ENCODE measurements at regions not wholly inside any gene's neighbourhood (a gene's known extent, or its start where the extent isn't known, plus 50 kb on each side); places are given as distances from the start of the nearest gene placed in this dataset.

DNA sequence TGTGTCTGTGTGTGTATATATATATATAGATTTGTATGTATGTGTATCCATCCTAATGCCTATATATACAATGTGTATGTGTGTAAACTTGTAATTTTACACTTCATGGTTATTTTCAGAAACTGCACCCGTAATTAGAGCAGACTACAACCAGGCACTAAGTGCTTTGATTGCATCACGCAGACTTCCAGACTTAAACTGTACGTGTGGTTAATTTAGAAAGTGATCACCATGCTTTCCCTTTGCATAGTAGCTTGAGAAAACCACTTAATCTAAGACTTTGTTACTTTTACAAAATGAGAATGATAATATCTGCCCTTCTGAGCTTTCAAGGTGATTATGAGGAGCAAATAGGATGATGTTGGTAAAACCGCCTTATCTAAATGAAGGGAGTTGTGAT, 50.1 kb upstream of the E2F3 start:
- Histone ChIP-seq H3K4me1 (no peaks in the 10 kb centered on the region), H3K27ac (no peak overlapping the region), H3K4me3 (no peak overlapping the region), H3K9me3 (peaks cover 0 to 24% (median 2%) of the 10 kb centered on the region in 4 donors), H3K36me3 (no peaks in the 10 kb centered on the region), H3K27me3 (no peaks in the 10 kb centered on the region)
- no peak for DNase-seq (ENCODE audit: low spot score in 2 of 2)
- 86% methylated on average over 4 of the region's 4 CpGs for WGBS, 2 donors
- TF ChIP-seq, protein P1, sequence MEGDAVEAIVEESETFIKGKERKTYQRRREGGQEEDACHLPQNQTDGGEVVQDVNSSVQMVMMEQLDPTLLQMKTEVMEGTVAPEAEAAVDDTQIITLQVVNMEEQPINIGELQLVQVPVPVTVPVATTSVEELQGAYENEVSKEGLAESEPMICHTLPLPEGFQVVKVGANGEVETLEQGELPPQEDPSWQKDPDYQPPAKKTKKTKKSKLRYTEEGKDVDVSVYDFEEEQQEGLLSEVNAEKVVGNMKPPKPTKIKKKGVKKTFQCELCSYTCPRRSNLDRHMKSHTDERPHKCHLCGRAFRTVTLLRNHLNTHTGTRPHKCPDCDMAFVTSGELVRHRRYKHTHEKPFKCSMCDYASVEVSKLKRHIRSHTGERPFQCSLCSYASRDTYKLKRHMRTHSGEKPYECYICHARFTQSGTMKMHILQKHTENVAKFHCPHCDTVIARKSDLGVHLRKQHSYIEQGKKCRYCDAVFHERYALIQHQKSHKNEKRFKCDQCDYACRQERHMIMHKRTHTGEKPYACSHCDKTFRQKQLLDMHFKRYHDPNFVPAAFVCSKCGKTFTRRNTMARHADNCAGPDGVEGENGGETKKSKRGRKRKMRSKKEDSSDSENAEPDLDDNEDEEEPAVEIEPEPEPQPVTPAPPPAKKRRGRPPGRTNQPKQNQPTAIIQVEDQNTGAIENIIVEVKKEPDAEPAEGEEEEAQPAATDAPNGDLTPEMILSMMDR (IDR thresholded peaks at IDR 0.05) = no peak
- no peak for TF ChIP-seq EP300 (IDR thresholded peaks at IDR 0.05)
- no peak for TF ChIP-seq POLR2A (IDR thresholded peaks at IDR 0.05)

Measured in tibial nerve (tissue), 4 donors.